Sigmoid colon (tissue), 4 donors: ENCODE measurements at regions not wholly inside any gene's neighbourhood (a gene's known extent, or its start where the extent isn't known, plus 50 kb on each side); places are given as distances from the start of the nearest gene placed in this dataset.

Experiments used
- CTCF ChIP-seq, 4 experiments: fragments of 450-650 bp in 3 of 4; fragments of 200-600 bp in 1 of 4; IDR thresholded peaks; one replicate each; pipeline ENCODE4 v1.5.1; 2016 to 2019; ENCODE audit warnings: antibody characterized with exemption in 4 of 4, mild to moderate bottlenecking in 3 of 4, moderate library complexity in 2 of 4
- POLR2A ChIP-seq, 2 donors: fragments of 450-650 bp; IDR thresholded peaks; one replicate each; pipeline ENCODE4 v1.6.1; 2016; ENCODE audit warnings: antibody characterized with exemption in 2 of 2, mild to moderate bottlenecking in 2 of 2, moderate library complexity in 2 of 2
- POLR2AphosphoS5 ChIP-seq, 4 donors: sonication (generic); formaldehyde crosslinking; IDR thresholded peaks; one replicate each; pipeline ENCODE4 v1.6.1; 2017; ENCODE audit warnings: antibody characterized with exemption in 4 of 4

GRCh38 chrX:7346021-7346420 lies 198.1 kb upstream of the PUDP start:
- TF ChIP-seq POLR2A (IDR thresholded peaks at IDR 0.05), result no peak
- no peak for TF ChIP-seq CTCF (IDR thresholded peaks at IDR 0.05)
- no peak for TF ChIP-seq POLR2AphosphoS5 (IDR thresholded peaks at IDR 0.05)
